ENCODE measurements at regions not wholly inside any gene's neighbourhood (a gene's known extent, or its start where the extent isn't known, plus 50 kb on each side); places are given as distances from the start of the nearest gene placed in this dataset.

DNA sequence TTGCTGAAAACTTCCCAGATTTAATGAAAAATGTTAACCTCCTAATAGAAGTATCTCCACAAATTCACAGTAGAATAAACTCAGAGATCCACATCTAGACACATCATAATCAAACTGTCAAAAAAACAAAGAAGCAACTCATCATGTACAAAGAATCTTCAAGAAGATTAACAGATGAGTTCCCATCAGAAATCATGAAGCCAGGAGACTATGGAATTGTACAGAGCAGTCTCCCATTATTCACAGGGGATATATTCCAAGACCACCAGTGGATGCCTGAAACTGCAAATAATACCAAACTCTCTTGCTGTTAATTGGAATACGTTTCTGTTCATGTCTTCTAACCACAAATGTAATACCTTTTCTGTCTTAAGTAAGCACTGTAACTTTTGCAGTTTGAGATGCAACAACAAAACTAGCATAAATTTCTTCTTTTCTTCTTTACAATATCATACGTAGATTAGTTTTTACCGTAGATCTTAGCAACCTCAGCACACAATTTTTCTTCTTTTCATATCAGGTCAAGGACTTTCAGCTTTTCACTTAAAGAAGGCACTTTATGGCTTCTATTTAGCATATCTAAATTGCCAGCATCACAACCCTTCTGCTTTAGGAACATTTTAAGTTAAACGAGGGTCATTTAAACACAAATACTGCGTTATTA, 70.3 kb upstream of the MIR17HG start:
- no peak for TF ChIP-seq POLR2A (IDR thresholded peaks at IDR 0.05; ENCODE audit: low read length)
- no peak for TF ChIP-seq GATA1 (IDR thresholded peaks at IDR 0.05; ENCODE audit: low read depth, low read length)

Data from erythroblast (primary cell).